GM21786 (cell line): ENCODE measurements at regions not wholly inside any gene's neighbourhood (a gene's known extent, or its start where the extent isn't known, plus 50 kb on each side); places are given as distances from the start of the nearest gene placed in this dataset.

ENCODE experiments used
- ATAC-seq: cut with Tn5 transposase; IDR thresholded peaks from one replicate; pipeline ENCODE4 v1.9.1; 2021; ENCODE audit not compliant: unreplicated experiment

GRCh38 chr11:33617672-33618350 is 82.8 kb downstream of the C11orf91 start:
- no peak for ATAC-seq

GRCh38 chr11:33616552-33616951 is 84.1 kb downstream of the C11orf91 start:
- ATAC-seq = no peak

- no peak for ATAC-seq
Measured at GRCh38 chr11:33615751-33616150, 84.9 kb downstream of the C11orf91 start.

- ATAC-seq = no peak
Measured at GRCh38 chr11:33613404-33613803, 87.2 kb downstream of the C11orf91 start.

GRCh38 chr11:33610903-33611302 is 89.7 kb downstream of the C11orf91 start:
- no peak for ATAC-seq

- no peak for ATAC-seq
Measured at GRCh38 chr11:33608386-33608785, 92.2 kb downstream of the C11orf91 start.

GRCh38 chr11:33606762-33607161 is 93.9 kb downstream of the C11orf91 start:
- ATAC-seq = no peak

GRCh38 chr11:33605703-33606102 is 94.9 kb downstream of the C11orf91 start:
- ATAC-seq = no peak

GRCh38 chr11:33598426-33599069 is 102.1 kb downstream of the C11orf91 start:
- ATAC-seq = no peak

GRCh38 chr11:33594188-33594587 is 106.4 kb downstream of the C11orf91 start:
- no peak for ATAC-seq

- ATAC-seq = no peak
Measured at GRCh38 chr11:33590441-33590840, 110.2 kb downstream of the C11orf91 start.

GRCh38 chr11:33588056-33588455 is 112.6 kb downstream of the C11orf91 start:
- ATAC-seq = no peak

- ATAC-seq = no peak
Measured at GRCh38 chr11:33585586-33586209, 114.9 kb downstream of the C11orf91 start.

GRCh38 chr11:33582636-33583325 is 117.8 kb downstream of the C11orf91 start:
- no peak for ATAC-seq

GRCh38 chr11:33579101-33579500 is 121.5 kb downstream of the C11orf91 start:
- ATAC-seq = no peak

GRCh38 chr11:33577204-33577603 is 123.4 kb downstream of the C11orf91 start:
- ATAC-seq = no peak

GRCh38 chr11:33575311-33575710 is 125.3 kb downstream of the C11orf91 start:
- peak; percentile 86 for ATAC-seq

GRCh38 chr11:33574331-33574730 is 126.3 kb downstream of the C11orf91 start:
- no peak for ATAC-seq

GRCh38 chr11:33569333-33569732 is 131.3 kb downstream of the C11orf91 start:
- no peak for ATAC-seq

- no peak for ATAC-seq
Measured at GRCh38 chr11:33567004-33567403, 133.6 kb downstream of the C11orf91 start.

GRCh38 chr11:33564856-33565453 is 135.7 kb downstream of the C11orf91 start:
- ATAC-seq = no peak
